SKM-1 (cell line): ENCODE measurements at regions not wholly inside any gene's neighbourhood (a gene's known extent, or its start where the extent isn't known, plus 50 kb on each side); places are given as distances from the start of the nearest gene placed in this dataset.
"Not testable (repeated sequence)": the region's sequence is repeated elsewhere in the genome, so short reads cannot be mapped to it uniquely, and the experiment has no call there.

Experiments used
- DNase-seq: peaks from one replicate; lab custom pipeline; 2025; ENCODE audit not compliant: unreplicated experiment; lab: John Stamatoyannopoulos, UW

- DNase-seq, result no peak
Observed at GRCh38 chr21:14827468-14827867, 237.3 kb downstream of the NRIP1 start.

DNA sequence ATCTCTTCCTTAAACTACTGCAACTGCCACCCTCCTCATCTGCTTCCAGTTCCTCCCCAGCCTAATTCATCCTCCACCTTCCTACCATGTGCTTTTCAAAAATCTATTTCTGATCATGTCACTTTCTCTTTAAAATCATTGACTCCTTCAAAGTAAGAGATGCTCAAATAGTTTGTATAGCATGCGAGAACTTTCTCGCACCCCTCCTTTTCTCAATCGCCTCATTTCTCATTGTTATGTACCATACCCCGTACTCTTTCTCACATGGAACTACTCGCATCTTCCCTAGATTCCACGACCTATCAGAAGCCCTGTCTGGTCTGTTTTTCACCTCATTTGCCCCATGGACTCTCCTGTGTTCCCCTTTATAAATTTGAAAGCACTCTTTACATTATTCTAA, 238.2 kb downstream of the NRIP1 start:
- no peak for DNase-seq

DNA sequence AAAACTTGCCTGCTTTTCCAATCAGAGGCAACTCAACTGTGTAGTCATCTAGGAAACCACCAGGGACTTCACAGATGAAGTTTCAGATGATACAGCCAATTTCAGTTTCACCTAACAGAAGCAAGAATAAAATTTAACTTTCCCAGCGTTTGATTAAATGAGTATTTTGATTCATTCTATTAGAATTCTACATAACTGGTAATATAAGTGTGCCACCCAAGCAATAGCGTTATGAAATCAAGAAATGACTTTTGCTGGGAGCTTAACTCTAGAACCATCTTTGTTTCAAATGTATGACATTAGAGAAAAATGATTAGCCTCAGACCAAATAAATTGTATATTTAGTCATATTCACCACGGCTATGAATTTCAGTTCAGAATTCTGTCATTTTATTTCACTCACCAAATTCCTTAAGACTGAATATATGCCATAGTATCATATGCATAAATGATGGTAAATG, 239.3 kb downstream of the NRIP1 start:
- DNase-seq, result no peak

DNA sequence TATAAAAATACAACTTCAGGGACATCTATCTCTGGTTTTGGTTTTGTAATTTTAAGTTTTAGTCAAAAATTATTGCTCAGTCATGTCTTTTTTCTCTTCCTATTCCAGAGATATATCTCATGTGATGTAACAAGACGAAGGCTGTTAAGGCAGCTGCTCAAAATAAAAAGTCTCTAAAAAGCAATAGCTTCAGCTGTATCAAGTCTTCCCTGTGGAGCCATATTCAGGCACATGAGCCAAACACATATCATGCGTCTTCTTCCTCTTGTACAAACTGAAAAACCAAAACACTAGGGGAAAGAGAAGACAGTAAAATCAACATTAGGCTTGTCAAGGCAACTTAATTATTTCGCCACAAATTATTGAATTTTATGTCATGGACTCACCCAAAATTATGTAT, 240.7 kb downstream of the NRIP1 start:
- no peak for DNase-seq

- no peak for DNase-seq
Observed at GRCh38 chr21:14817311-14817710, 247.5 kb downstream of the NRIP1 start.

- DNase-seq, result no peak
Observed at GRCh38 chr21:14814991-14815390, 249.8 kb downstream of the NRIP1 start.

DNA sequence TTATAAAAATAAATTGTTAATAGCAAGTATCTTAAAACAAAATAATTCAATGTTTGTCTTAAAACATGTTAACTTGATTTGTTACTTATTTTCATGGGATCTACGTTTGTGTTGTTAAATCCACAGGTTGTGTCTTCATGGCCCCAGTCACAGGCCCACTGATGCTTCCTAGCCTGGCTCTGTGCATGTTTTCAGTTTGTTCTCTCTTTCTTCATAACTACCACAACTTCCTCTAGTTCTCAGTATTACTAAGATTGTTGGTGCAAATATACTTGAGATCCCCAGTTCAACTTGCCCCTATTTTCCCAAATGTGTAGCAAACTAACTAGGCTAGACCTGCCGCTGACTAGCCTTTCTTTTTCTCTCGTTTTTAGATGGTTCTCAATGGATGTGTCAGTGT, 250.5 kb downstream of the NRIP1 start:
- DNase-seq, result no peak

- DNase-seq, result not testable (repeated sequence)
Observed at GRCh38 chr21:14804170-14804569, 258.1 kb upstream of the SAMSN1 start.

GRCh38 chr21:14797543-14797942, 251.4 kb upstream of the SAMSN1 start:
- no peak for DNase-seq

- DNase-seq, result no peak
Observed at GRCh38 chr21:14787312-14787711, 241.2 kb upstream of the SAMSN1 start.

DNA sequence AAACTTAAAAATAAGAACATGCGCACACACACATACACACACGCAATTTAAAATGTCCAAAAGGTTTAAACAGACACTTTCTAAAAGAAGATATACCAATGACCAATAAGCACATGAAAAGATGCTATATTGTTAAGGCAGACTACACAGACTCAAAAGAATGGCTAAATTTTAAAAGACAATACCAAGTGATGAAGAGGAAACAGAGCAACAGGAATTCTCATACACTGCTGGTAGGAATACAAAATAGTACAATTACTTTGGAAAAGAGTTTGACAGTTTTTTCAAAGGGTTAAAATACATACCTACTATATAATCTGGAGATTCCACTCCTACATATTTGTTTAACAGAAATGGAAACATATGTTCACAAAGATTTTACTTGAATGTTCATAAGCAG, 239.6 kb upstream of the SAMSN1 start:
- no peak for DNase-seq

DNA sequence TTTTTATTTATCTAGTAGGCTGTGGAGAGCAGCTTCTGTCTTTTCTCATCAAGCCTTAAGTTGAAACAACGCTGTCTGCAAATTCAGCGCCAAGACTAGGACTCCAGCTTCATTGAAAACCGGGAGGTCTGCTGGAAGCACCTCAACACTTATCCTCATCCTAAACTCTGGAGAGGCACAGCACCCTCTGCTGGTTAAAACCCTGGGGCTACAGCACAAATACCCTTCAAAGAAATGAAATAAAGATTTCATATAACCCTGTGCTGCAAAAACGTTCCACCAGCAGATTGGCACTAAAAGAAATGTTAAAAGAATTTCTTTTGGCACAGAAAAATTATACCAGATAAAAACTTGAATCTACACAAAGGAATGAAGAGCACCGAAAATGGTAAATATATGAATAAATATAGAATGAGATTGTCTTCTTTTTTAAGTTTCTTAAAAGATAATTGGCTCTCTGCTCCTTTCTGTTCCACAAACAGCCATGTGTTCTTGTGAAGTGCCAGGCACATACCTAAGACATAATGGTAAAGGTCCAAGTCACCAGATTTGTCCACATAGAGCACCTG, 227.7 kb upstream of the SAMSN1 start:
- DNase-seq, result peak; percentile 38

- DNase-seq, result no peak
Observed at GRCh38 chr21:14771593-14771992, 225.5 kb upstream of the SAMSN1 start.

DNA sequence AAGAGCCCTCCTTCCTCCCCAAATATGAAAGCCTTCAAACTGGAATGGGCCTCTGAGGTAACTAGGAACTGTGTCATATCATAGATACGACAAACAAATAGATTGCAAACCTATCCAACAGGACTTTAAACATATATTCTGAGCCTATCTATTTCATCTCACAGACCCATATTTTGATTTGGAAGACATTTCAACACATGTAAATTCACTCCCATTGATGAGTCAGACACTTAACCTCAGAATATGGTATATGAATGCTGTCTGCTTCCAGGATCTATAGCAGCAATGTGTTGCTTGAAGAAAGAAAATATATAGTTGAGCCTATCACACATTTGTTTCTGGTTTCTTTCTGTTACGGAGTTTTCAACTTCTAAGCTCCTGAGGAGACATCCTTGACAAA, 221.9 kb upstream of the SAMSN1 start:
- no peak for DNase-seq

DNA sequence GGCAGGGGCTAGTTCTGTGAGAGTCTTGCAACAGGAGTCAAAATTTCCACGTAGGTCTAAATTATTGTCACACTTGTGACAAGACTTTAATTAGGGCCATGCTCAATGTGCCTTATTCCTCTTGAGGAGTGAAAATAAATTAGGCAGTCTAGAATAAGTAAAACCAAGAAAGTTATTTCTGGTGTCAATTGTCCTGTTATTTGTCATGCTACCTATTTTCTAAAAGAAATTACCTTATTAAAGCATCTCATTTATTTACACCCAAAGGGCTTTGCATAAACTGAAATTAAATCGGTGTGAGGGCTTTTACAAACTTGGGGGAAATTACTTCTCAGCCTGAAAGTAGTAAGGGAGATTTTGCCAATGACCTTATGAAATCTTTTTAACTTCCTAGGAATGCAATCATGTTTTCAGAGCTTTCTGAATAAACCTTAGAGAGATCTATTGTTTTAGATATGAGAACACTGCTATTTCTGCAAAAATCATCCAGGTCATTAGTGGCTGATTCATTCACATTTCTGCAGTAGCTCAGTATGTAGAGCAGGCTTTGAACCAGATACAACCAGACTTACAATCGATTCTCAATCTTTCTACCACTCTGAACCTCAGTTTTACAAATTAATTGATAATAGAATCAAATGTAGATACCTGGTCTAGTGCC, 221.2 kb upstream of the SAMSN1 start:
- DNase-seq, result no peak

DNA sequence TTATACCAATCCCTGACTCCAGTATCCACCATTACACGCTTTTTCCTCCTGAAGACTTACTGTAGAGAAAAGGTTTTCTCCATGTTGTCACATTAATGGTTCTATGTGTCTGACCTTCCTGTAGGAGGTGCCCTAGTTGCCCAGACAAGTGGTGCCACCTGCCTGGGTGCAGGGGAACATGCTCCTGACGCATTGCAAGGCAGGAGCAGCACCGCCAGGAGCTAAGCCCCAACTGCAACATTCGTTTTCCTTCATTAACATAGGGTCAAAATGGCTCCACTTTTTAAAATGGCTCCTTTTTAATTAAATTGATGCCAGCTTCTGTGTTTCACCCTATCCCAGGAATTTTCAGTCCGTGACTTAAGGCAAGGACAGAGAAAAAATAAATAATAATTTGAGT, 220.1 kb upstream of the SAMSN1 start:
- DNase-seq, result no peak

GRCh38 chr21:14763695-14764064, 217.6 kb upstream of the SAMSN1 start:
- no peak for DNase-seq

GRCh38 chr21:14762734-14763694, 216.9 kb upstream of the SAMSN1 start:
- DNase-seq, result peak; percentile 85

- DNase-seq, result no peak
Observed at GRCh38 chr21:14762327-14762726, 216.2 kb upstream of the SAMSN1 start.

DNA sequence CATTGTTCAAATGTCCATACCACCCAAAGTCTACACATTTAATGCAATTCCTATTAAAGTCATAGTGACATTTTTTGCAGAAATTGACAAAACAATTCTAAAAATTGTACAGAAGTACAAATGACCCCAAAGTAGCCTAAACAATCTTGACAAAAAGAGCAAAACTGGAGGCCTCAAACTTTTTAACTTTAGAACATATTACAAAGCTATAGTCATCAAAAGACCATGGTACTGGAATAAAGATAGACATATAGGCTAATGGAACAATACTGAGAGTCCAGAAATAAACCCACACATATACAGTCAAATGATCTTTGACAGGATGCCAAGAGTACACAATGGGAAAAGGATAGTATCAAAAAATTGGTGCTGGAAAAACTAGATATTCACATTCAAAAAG, 213.2 kb upstream of the SAMSN1 start:
- DNase-seq, result no peak

- DNase-seq, result no peak
Observed at GRCh38 chr21:14758849-14759248, 212.7 kb upstream of the SAMSN1 start.
